Testis (tissue), 2 donors: ENCODE measurements at regions not wholly inside any gene's neighbourhood (a gene's known extent, or its start where the extent isn't known, plus 50 kb on each side); places are given as distances from the start of the nearest gene placed in this dataset.

Experiments used
- POLR2A ChIP-seq: fragments of 450-650 bp; IDR thresholded peaks from one replicate; pipeline ENCODE4 v1.6.1; 2017; ENCODE audit warnings: antibody characterized with exemption, mild to moderate bottlenecking, moderate library complexity
- TF ChIP-seq, protein P1 (sequence below), 3 experiments: fragments of 450-650 bp in 2 of 3; fragments of 200-600 bp in 1 of 3; sonication (generic) in 1 of 3; IDR thresholded peaks; one replicate each; pipeline ENCODE4 v1.5.1; 2016 to 2019; ENCODE audit warnings: antibody characterized with exemption in 3 of 3, mild to moderate bottlenecking in 2 of 3, moderate library complexity in 1 of 3

DNA sequence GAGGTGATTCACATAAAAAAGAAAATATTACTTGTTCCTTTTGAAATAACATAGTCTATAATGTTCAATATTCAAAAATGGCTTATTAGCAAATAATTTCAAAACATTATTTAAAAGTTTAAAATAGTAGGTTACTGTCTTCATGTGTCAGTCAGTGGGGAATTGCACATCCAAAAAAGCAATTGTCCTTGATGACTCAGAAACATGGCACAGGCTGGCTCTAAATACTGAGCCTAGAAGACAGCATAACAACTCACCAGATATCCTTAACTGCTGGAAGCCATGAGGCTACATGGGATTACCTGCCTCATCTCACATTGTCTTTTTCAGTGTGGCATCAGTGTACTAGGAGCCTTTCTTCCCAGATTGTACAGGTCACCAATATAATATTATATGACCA, 439.5 kb upstream of the RGMB start:
- TF ChIP-seq, protein P1, sequence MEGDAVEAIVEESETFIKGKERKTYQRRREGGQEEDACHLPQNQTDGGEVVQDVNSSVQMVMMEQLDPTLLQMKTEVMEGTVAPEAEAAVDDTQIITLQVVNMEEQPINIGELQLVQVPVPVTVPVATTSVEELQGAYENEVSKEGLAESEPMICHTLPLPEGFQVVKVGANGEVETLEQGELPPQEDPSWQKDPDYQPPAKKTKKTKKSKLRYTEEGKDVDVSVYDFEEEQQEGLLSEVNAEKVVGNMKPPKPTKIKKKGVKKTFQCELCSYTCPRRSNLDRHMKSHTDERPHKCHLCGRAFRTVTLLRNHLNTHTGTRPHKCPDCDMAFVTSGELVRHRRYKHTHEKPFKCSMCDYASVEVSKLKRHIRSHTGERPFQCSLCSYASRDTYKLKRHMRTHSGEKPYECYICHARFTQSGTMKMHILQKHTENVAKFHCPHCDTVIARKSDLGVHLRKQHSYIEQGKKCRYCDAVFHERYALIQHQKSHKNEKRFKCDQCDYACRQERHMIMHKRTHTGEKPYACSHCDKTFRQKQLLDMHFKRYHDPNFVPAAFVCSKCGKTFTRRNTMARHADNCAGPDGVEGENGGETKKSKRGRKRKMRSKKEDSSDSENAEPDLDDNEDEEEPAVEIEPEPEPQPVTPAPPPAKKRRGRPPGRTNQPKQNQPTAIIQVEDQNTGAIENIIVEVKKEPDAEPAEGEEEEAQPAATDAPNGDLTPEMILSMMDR (IDR thresholded peaks at IDR 0.05) = no peak
- TF ChIP-seq POLR2A = no peak
